NCI-H2107 treated with DMSO at 0.1 percent for 48 hours (cell line): ENCODE measurements at regions not wholly inside any gene's neighbourhood (a gene's known extent, or its start where the extent isn't known, plus 50 kb on each side); places are given as distances from the start of the nearest gene placed in this dataset.
"Not testable (repeated sequence)": the region's sequence is repeated elsewhere in the genome, so short reads cannot be mapped to it uniquely, and the experiment has no call there.

Experiments
- DNase-seq: peaks from one replicate; lab custom pipeline; 2025; ENCODE audit not compliant: unreplicated experiment; lab: John Stamatoyannopoulos, UW

GRCh38 chr6:14545496-14545895 lies 427.9 kb downstream of the CD83 start:
- peak; percentile 6 for DNase-seq

DNA sequence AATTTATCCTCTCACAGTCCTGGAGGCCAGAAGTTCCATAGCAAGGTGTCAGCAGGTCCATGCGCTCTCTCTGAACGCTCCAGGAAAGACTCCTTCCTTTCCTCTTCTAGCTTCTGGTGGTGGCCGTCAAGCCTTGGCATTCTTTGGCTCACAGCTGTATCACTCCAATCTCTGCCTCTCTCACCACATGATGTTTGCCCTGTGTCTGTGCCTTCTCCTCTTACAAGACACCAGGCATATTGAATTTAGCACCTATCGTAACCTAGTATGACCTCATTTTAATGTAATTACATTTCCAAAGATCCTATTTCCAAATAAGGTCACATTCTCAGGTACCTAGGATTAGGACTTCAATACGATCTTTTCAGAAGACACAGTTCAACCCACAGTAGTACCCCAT lies 428.5 kb downstream of the CD83 start:
- DNase-seq, result no peak

- no peak for DNase-seq
Measured at GRCh38 chr6:14547284-14547998, 429.9 kb downstream of the CD83 start.

GRCh38 chr6:14549304-14549770 lies 431.8 kb downstream of the CD83 start:
- peak; percentile 75 for DNase-seq

DNA sequence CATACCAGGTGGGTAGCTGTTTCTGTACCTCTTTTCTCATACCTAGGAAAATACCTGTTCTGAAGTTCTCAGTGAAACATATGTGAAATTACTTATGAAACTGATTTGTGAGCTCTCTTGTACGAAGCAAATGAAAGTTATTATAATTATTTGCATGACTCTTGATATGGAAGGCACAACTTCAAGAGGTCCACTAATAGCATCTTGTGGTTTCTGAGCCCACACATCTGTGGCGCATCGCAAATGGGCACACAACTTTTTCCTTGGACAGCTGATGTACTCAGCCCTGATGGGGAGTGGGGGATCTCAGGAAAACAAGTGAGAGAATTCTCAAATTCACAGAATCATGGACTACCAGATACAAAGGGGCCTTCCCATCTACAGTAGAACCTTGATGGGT lies 432.3 kb downstream of the CD83 start:
- DNase-seq, result no peak

GRCh38 chr6:14550410-14550809 lies 432.8 kb downstream of the CD83 start:
- DNase-seq, result no peak

DNA sequence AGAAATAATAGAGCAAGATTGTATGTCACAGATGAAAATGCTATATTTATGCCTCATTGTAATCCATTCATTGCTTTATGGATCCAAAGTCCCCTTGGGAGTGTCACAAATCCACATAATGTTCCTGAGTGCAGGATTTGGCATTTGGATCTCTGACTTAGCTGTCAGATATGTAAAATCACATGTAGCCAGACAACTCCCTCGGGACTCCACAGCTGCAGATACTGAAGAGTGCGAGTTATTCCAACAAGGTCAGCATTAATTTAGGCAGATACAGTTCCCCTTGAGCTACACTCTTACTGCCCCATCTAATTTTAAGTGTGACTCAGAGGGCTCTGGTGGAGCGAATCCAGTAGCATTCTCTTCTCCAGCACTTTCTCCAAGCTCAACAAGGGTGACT lies 433.2 kb downstream of the CD83 start:
- DNase-seq, result no peak

DNA sequence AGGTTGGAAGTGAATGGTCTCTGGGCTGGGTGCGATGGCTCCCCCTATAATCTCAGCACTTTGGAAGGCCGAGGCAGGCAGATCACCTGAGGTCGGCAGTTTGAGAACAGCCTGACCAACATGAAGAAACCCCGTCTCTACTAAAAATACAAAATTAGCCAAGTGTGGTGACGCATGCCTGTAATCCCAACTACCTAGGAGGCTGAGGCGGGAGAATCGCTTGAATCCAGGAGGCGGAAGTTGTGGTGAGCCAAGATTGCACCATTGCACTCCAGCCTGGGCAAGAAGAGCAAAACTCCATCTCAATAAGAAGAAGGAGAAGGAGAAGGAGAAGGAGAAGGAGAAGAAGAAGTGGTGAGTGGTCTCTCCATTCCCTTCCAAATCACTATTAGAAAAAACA lies 434.0 kb downstream of the CD83 start:
- not testable (repeated sequence) for DNase-seq

DNA sequence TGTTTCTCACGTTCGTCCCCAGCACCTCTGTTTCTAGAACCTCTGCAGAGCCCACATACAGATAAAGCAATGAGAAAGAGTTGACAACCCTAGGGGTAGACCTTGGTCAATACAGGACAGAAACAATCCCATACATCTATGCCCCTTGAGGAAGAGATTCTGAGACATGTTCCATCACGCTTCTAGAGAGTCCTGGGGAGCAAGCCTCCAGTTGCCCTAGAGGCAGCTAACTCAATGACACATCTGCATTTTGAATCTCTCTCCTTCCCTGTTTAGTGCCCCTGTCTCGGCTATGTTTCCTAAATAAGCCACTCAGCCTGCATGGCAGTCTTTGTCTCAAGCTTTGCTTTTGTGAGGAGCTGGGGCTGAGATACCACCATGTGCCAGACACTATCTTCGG lies 435.3 kb downstream of the CD83 start:
- no peak for DNase-seq

- no peak for DNase-seq
Measured at GRCh38 chr6:14553515-14553914, 435.9 kb downstream of the CD83 start.

DNA sequence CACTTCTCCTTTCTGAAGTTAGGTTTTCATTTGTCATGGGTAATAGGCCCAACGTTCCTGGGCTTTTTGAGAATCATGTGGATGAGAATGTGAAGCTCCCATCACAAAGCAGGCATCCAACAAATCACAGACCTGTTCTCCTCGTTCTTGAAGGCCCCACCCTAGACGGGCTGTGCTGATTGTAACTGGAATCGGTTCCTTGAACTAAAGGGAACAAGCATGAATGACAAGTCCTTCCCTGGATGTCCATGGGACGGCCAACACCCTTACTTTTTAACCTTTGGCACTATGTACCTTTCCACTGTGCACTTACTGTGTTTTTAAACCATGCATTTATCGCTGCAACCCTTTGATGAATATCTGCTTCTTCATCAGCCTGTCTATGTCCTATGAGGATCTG lies 438.2 kb downstream of the CD83 start:
- no peak for DNase-seq

GRCh38 chr6:14559746-14560536 lies 442.4 kb downstream of the CD83 start:
- DNase-seq, result no peak

GRCh38 chr6:14561563-14561962 lies 444.0 kb downstream of the CD83 start:
- not testable (repeated sequence) for DNase-seq

DNA sequence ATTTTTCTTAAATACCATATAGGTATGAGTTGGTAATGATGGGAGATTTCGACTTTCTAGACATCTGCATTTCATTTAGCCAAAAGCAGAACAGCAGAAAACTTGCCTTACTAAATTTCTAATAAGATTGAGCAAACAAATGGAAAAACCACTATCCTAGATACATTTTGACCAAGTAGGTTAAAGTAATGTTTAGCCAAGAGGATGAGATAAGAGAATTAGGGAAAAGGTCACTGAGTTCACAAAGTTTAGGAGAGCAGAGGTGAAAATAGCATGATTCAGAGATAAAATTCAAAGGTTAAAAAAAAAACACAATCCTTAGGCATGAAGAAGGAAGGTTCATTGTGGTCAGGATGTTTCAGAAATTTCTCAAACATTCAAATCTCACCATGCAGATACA lies 450.3 kb downstream of the CD83 start:
- no peak for DNase-seq

- DNase-seq, result no peak
Measured at GRCh38 chr6:14569394-14569793, 451.8 kb downstream of the CD83 start.

DNA sequence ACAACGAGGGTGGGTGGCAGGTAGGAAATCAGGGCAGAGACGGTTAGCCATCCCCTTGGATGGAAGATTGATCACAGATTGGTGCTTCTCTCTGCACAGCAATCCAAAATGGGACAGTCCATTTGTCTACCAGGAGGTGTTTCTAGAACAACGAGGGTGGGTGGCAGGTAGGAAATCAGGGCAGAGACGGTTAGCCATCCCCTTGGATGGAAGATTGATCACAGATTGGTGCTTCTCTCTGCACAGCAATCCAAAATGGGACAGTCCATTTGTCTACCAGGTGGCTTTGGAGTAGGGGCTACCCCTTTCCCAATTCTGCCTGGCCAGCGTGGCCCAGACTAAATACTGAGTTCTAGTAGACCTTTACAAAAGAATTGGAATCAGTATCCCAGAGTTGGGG lies 452.3 kb downstream of the CD83 start:
- DNase-seq, result not testable (repeated sequence)

- DNase-seq, result no peak
Measured at GRCh38 chr6:14571001-14571400, 453.4 kb downstream of the CD83 start.

- DNase-seq, result no peak
Measured at GRCh38 chr6:14571746-14572145, 454.2 kb downstream of the CD83 start.

DNA sequence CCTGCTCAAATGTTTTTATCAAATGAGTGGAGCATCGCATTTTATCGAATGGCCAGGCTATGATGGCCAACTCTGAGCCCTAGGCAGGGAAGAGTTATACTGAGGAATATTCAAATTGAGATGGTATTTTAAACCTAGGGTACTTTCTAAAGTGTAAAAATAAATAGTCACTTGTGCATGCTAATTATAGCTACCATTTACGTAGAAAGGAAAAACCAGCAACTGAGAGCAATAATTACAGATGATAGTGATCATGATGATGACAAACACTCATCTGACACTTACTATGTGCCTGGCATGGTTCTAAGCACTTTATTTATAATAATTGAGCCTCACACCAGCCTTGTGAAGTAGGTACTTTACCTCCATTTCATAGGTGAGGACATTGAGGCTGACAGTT lies 455.7 kb downstream of the CD83 start:
- no peak for DNase-seq

GRCh38 chr6:14573703-14574290 lies 456.2 kb downstream of the CD83 start:
- DNase-seq, result no peak

- DNase-seq, result no peak
Measured at GRCh38 chr6:14575961-14576360, 458.4 kb downstream of the CD83 start.

DNA sequence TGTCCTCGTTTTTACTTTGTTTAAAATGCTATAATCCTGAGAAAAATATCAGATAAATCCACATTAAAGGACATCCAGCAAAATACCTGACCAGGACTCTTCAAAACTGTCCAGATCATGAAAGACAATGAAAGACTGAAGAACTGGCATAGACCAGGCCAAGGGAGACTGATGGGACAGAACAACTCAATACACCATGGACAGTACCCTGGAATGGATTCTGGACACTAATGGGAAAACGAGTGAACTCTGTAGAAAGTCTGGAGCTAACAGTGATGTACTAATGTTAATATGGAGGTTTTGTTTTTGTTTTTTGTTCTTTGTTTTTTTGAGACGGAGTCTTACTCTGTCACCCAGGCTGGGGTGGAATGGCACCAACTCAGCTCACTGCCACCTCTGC lies 461.4 kb downstream of the CD83 start:
- DNase-seq, result no peak
